ENCODE measurements at regions not wholly inside any gene's neighbourhood (a gene's known extent, or its start where the extent isn't known, plus 50 kb on each side); places are given as distances from the start of the nearest gene placed in this dataset.

DNA sequence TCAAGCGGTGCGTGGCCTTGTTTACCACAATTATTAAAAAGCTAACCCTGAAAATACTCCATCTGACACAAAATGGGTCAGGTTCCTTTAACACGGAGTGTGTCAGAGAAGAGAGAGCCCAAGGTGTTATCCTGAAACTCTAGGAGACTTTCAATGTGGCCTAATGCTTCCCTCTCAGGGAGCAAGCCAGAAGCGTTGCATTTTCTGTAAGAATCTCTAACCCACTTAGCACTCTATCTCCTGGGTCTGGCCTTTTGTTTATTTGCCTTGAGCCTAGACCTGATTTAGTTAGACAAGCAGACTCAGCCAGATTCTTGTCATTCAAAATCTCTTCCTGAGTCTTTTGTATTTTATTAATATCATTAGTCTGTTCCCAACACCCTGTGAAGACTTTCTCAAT lies 184.0 kb upstream of the SYT1 start:
- DNase-seq = no peak
- TF ChIP-seq CTCF (IDR thresholded peaks at IDR 0.05) = no peak
- no peak for TF ChIP-seq POLR2A (IDR thresholded peaks at IDR 0.05)
- H3K4me1 ChIP-seq = no peaks in the 10 kb centered on the region
- H3K27me3 ChIP-seq = no peaks in the 10 kb centered on the region
- H3K4me3 ChIP-seq (replicated peaks in 1 of 3) = no peak overlapping the region
- WGBS, 2 donors = 63 to 64% methylated on average over 4 of the region's 4 CpGs
- no peaks in the 10 kb centered on the region for H3K36me3 ChIP-seq
- no peak overlapping the region for H3K27ac ChIP-seq
- no peaks in the 10 kb centered on the region for H3K9me3 ChIP-seq
- intact Hi-C loops (cut with DNase I) = no loop called here

DNA sequence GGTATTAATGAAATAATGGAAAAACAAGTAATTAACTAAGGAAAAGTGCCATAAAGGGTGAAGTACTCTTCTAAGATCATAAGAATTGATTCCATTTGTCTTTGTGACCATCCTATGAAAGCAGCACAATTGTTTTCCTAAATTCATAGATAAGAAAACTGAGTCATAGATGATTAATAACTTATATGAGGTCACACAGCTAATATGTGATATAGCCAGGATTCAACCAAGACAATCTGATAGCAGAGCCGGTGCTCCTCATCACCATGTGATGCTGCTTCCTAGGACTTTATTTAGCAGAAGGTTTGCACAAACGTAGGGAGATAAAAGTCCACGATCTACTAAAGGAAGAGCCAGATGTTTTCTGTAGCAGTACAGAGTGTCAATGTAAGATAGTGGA lies 181.5 kb upstream of the SYT1 start:
- 77 to 83% methylated on average over 3 of the region's 3 CpGs for WGBS, 2 donors
- Histone ChIP-seq H3K4me1 (no peaks in the 10 kb centered on the region), H3K9me3 (no peaks in the 10 kb centered on the region), H3K27me3 (no peaks in the 10 kb centered on the region), H3K4me3 (replicated peaks in 1 of 3) (no peak overlapping the region), H3K27ac (no peak overlapping the region), H3K36me3 (no peaks in the 10 kb centered on the region)
- no peak for DNase-seq
- intact Hi-C loops (cut with DNase I) = no loop called here
- TF ChIP-seq CTCF (IDR thresholded peaks at IDR 0.05) (no peak), POLR2A (IDR thresholded peaks at IDR 0.05) (no peak)

DNA sequence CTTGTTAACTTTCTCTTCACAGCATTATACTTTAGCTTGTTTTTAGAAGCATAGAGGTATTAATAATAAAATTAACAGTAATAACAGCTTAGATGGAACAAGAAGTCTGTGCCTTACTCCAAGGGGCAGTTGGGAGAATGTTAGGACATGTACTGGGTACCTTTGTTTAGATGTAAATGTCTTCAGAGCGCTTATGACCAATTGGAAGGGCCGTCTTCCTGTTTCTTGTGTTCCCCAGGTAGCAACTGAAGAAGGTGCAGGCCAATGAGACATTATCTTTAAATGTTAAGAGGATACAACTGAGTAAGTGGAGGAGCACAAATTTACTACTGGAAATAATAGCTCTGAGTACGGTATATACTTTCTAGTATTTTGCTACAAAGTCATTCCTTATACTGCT lies 180.9 kb upstream of the SYT1 start:
- no peak for DNase-seq
- H3K4me1 ChIP-seq = no peaks in the 10 kb centered on the region
- TF ChIP-seq CTCF (IDR thresholded peaks at IDR 0.05) (no peak), POLR2A (IDR thresholded peaks at IDR 0.05) (no peak)
- no peaks in the 10 kb centered on the region for H3K36me3 ChIP-seq
- H3K9me3 ChIP-seq = no peaks in the 10 kb centered on the region
- H3K4me3 ChIP-seq (replicated peaks in 1 of 3) = no peak overlapping the region
- intact Hi-C loops (cut with DNase I) = no loop called here
- no peaks in the 10 kb centered on the region for H3K27me3 ChIP-seq
- H3K27ac ChIP-seq = no peak overlapping the region
- 91 to 94% methylated on average over 3 of the region's 3 CpGs for WGBS, 2 donors

DNA sequence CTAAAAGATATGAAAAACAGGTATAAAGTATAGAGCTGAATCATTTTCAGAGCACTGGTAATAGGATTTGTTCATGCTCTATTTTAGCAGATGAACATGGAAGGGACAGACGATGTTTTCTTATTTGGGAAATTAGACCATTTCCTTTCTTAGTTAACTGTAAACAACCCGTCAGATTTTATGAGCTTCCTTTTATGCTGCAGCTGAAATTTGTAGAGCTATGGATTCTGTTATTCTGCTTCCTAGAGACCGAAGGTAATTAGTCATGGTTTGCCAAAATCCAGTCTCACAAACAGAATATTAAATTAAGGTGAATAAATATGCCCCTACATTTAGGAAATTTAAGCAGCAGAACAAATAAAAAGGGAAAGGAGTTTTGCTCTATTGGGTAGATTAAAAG lies 180.2 kb upstream of the SYT1 start:
- no peak overlapping the region for H3K27ac ChIP-seq
- intact Hi-C loops (cut with DNase I) = no loop called here
- WGBS, 2 donors = 60 to 70% methylated on average over 3 of the region's 3 CpGs
- H3K9me3 ChIP-seq = no peaks in the 10 kb centered on the region
- H3K36me3 ChIP-seq = no peaks in the 10 kb centered on the region
- DNase-seq = no peak
- H3K4me3 ChIP-seq (replicated peaks in 1 of 3) = no peak overlapping the region
- no peaks in the 10 kb centered on the region for H3K4me1 ChIP-seq
- H3K27me3 ChIP-seq = no peaks in the 10 kb centered on the region
- TF ChIP-seq CTCF (IDR thresholded peaks at IDR 0.05) (no peak), POLR2A (IDR thresholded peaks at IDR 0.05) (no peak)

- intact Hi-C loops (cut with DNase I) = no loop called here
- Histone ChIP-seq H3K9me3 (no peaks in the 10 kb centered on the region), H3K36me3 (no peaks in the 10 kb centered on the region), H3K4me3 (replicated peaks in 1 of 3) (no peak overlapping the region), H3K4me1 (no peaks in the 10 kb centered on the region), H3K27me3 (no peaks in the 10 kb centered on the region), H3K27ac (no peak overlapping the region)
- WGBS, 2 donors = 92 to 96% methylated on average over 2 of the region's 2 CpGs
- no peak for TF ChIP-seq POLR2A (IDR thresholded peaks at IDR 0.05)
- no peak for TF ChIP-seq CTCF (IDR thresholded peaks at IDR 0.05)
- no peak for DNase-seq
Measured at GRCh38 chr12:78695749-78696148, 168.8 kb upstream of the SYT1 start.

All from thyroid gland (tissue), 4 donors.